ENCODE measurements at regions not wholly inside any gene's neighbourhood (a gene's known extent, or its start where the extent isn't known, plus 50 kb on each side); places are given as distances from the start of the nearest gene placed in this dataset.

DNA sequence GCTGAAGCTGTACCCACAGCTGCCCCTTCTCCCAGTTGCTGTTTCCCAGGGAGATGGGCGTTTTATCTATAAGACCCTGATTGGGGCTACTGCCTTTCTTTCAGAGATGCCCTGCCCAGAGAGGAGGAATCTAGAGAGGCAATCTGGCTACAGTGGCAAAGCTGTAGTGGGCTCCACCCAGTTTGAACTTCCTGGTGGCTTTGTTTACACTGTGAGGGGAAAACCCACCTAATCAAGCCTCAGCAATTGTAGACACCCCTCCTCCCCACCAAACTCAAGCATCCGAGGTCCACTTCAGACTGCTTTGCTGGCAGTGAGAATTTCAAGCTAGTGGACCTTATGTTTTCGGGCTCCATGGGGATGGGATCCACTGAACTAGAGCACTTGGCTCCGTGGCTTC is 240.4 kb upstream of the AFF2 start:
- Histone ChIP-seq H3K9me2 (ENCODE audit: insufficient read depth, low read length) (no peaks in the 10 kb centered on the region), H3K4me2 (ENCODE audit: low read length) (no peak overlapping the region)
- TF ChIP-seq POLR2AphosphoS5 (IDR thresholded peaks at IDR 0.05) (no peak), EZH2 (IDR thresholded peaks at IDR 0.05; ENCODE audit: borderline replicate concordance, insufficient read depth, low read length, poor library complexity, severe bottlenecking) (no peak), RAD21 (conservative IDR thresholded peaks at IDR 0.05) (no peak), SMC3 (conservative IDR thresholded peaks at IDR 0.05; ENCODE audit: poor library complexity) (no peak), MXI1 (conservative IDR thresholded peaks at IDR 0.05; ENCODE audit: poor library complexity, severe bottlenecking) (no peak), EP300 (conservative IDR thresholded peaks at IDR 0.05; ENCODE audit: poor library complexity, severe bottlenecking) (no peak), TAF1 (IDR thresholded peaks at IDR 0.05; ENCODE audit: low read depth) (no peak)
- TF ChIP-seq, protein P1, sequence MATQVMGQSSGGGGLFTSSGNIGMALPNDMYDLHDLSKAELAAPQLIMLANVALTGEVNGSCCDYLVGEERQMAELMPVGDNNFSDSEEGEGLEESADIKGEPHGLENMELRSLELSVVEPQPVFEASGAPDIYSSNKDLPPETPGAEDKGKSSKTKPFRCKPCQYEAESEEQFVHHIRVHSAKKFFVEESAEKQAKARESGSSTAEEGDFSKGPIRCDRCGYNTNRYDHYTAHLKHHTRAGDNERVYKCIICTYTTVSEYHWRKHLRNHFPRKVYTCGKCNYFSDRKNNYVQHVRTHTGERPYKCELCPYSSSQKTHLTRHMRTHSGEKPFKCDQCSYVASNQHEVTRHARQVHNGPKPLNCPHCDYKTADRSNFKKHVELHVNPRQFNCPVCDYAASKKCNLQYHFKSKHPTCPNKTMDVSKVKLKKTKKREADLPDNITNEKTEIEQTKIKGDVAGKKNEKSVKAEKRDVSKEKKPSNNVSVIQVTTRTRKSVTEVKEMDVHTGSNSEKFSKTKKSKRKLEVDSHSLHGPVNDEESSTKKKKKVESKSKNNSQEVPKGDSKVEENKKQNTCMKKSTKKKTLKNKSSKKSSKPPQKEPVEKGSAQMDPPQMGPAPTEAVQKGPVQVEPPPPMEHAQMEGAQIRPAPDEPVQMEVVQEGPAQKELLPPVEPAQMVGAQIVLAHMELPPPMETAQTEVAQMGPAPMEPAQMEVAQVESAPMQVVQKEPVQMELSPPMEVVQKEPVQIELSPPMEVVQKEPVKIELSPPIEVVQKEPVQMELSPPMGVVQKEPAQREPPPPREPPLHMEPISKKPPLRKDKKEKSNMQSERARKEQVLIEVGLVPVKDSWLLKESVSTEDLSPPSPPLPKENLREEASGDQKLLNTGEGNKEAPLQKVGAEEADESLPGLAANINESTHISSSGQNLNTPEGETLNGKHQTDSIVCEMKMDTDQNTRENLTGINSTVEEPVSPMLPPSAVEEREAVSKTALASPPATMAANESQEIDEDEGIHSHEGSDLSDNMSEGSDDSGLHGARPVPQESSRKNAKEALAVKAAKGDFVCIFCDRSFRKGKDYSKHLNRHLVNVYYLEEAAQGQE (IDR thresholded peaks at IDR 0.05; ENCODE audit: borderline replicate concordance): no peak
- TF ChIP-seq, protein P2, sequence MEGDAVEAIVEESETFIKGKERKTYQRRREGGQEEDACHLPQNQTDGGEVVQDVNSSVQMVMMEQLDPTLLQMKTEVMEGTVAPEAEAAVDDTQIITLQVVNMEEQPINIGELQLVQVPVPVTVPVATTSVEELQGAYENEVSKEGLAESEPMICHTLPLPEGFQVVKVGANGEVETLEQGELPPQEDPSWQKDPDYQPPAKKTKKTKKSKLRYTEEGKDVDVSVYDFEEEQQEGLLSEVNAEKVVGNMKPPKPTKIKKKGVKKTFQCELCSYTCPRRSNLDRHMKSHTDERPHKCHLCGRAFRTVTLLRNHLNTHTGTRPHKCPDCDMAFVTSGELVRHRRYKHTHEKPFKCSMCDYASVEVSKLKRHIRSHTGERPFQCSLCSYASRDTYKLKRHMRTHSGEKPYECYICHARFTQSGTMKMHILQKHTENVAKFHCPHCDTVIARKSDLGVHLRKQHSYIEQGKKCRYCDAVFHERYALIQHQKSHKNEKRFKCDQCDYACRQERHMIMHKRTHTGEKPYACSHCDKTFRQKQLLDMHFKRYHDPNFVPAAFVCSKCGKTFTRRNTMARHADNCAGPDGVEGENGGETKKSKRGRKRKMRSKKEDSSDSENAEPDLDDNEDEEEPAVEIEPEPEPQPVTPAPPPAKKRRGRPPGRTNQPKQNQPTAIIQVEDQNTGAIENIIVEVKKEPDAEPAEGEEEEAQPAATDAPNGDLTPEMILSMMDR (IDR thresholded peaks at IDR 0.05; ENCODE audit: poor library complexity, severe bottlenecking): no peak

DNA sequence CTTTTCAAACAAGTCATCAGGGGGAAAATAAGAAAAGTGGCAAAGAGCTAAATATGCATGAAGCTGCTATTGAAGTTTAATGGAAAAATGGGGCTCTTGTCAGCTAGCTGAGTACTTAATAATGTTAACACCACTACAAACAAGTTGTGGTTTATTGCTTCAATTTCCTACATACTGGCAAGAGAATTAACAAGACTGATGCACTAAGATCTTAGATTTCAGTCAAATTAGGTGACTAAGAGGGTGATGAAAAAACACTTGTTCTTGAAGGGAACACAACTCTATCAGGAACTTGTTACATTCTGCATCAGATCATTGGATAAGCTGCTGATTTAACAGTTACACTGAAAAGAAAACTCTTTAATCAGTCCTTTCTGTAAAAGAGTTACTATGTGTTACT is 234.6 kb upstream of the AFF2 start:
- no peak overlapping the region for H2AFZ ChIP-seq (ENCODE audit: low read depth, low read length)
- no peak overlapping the region for H3K4me2 ChIP-seq (ENCODE audit: low read length)
- TF ChIP-seq, protein P1 (IDR thresholded peaks at IDR 0.05; ENCODE audit: borderline replicate concordance): no peak
- TF ChIP-seq TAF1 (IDR thresholded peaks at IDR 0.05; ENCODE audit: low read depth) (no peak), MXI1 (conservative IDR thresholded peaks at IDR 0.05; ENCODE audit: poor library complexity, severe bottlenecking) (no peak), RAD21 (conservative IDR thresholded peaks at IDR 0.05) (no peak), EP300 (conservative IDR thresholded peaks at IDR 0.05; ENCODE audit: poor library complexity, severe bottlenecking) (no peak), SMC3 (conservative IDR thresholded peaks at IDR 0.05; ENCODE audit: poor library complexity) (no peak), EZH2 (IDR thresholded peaks at IDR 0.05; ENCODE audit: borderline replicate concordance, insufficient read depth, low read length, poor library complexity, severe bottlenecking) (no peak), POLR2AphosphoS5 (IDR thresholded peaks at IDR 0.05) (no peak)
- TF ChIP-seq, protein P2 (IDR thresholded peaks at IDR 0.05; ENCODE audit: poor library complexity, severe bottlenecking): no peak
- H3K79me2 ChIP-seq (replicated peaks; ENCODE audit: insufficient read depth, low read length): no peaks in the 10 kb centered on the region
- no peak overlapping the region for H3K9ac ChIP-seq (ENCODE audit: low read length)
- no peak overlapping the region for H3K4me3 ChIP-seq (ENCODE audit: low read length)
- no peaks in the 10 kb centered on the region for H3K27me3 ChIP-seq (ENCODE audit: insufficient read depth, low read depth, low read length)
- H4K20me1 ChIP-seq (ENCODE audit: insufficient read depth): no peaks in the 10 kb centered on the region
- H3K9me3 ChIP-seq (ENCODE audit: low read length): no peaks in the 10 kb centered on the region
- no peaks in the 10 kb centered on the region for H3K36me3 ChIP-seq (ENCODE audit: insufficient read depth, low read length)
- H3F3A ChIP-seq (ENCODE audit: insufficient read depth, low read length, poor library complexity, severe bottlenecking): no peaks in the 10 kb centered on the region
- no peak overlapping the region for H3K27ac ChIP-seq (ENCODE audit: low read length)
- H3K9me2 ChIP-seq (ENCODE audit: insufficient read depth, low read length): no peaks in the 10 kb centered on the region

More for the DNA sequence above, 240.4 kb upstream of the AFF2 start:
- Histone ChIP-seq H3K4me3 (ENCODE audit: low read length) (no peak overlapping the region), H3K9me3 (ENCODE audit: low read length) (no peaks in the 10 kb centered on the region), H3K9ac (ENCODE audit: low read length) (no peak overlapping the region), H3K36me3 (ENCODE audit: insufficient read depth, low read length) (no peaks in the 10 kb centered on the region), H3F3A (ENCODE audit: insufficient read depth, low read length, poor library complexity, severe bottlenecking) (no peaks in the 10 kb centered on the region), H3K27me3 (ENCODE audit: insufficient read depth, low read depth, low read length) (no peaks in the 10 kb centered on the region), H4K20me1 (ENCODE audit: insufficient read depth) (no peaks in the 10 kb centered on the region), H2AFZ (ENCODE audit: low read depth, low read length) (no peak overlapping the region), H3K27ac (ENCODE audit: low read length) (no peak overlapping the region), H3K79me2 (replicated peaks; ENCODE audit: insufficient read depth, low read length) (no peaks in the 10 kb centered on the region)

Data from neural cell (in vitro differentiated cells).